A549 (cell line): ENCODE measurements at regions not wholly inside any gene's neighbourhood (a gene's known extent, or its start where the extent isn't known, plus 50 kb on each side); places are given as distances from the start of the nearest gene placed in this dataset.

Experiments
- CTCF ChIP-seq: fragments of >200 bp; sonication (Bioruptor Twin); formaldehyde crosslinking; IDR thresholded peaks from 3 replicates; pipeline ENCODE4 v1.5.1; 2016
- EP300 ChIP-seq, 2 experiments: fragments of >200 bp; sonication (Bioruptor Twin); formaldehyde crosslinking; IDR thresholded peaks; 2 replicates in 1 of 2; 3 replicates in 1 of 2; pipeline ENCODE4 v1.6.1; 2016 to 2017
- SMC3 ChIP-seq: fragments of >200 bp; sonication (Bioruptor Twin); formaldehyde crosslinking; IDR thresholded peaks from 3 replicates; pipeline ENCODE4 v1.6.1; 2018; ENCODE audit warnings: inconsistent platforms
- TF ChIP-seq, protein P1 (sequence below): fragments of >200 bp; sonication (Bioruptor Twin); formaldehyde crosslinking; IDR thresholded peaks from 3 replicates; pipeline ENCODE4 v1.6.1; 2016

- TF ChIP-seq CTCF: no peak
- TF ChIP-seq EP300 (IDR thresholded peaks at IDR 0.05): no peak
- no peak for TF ChIP-seq SMC3
- TF ChIP-seq, protein P1, sequence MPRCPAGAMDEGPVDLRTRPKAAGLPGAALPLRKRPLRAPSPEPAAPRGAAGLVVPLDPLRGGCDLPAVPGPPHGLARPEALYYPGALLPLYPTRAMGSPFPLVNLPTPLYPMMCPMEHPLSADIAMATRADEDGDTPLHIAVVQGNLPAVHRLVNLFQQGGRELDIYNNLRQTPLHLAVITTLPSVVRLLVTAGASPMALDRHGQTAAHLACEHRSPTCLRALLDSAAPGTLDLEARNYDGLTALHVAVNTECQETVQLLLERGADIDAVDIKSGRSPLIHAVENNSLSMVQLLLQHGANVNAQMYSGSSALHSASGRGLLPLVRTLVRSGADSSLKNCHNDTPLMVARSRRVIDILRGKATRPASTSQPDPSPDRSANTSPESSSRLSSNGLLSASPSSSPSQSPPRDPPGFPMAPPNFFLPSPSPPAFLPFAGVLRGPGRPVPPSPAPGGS: no peak
These were observed 101.3 kb upstream of the E2F8 start for GRCh38 chr11:19342036-19342435.
